ENCODE measurements at regions not wholly inside any gene's neighbourhood (a gene's known extent, or its start where the extent isn't known, plus 50 kb on each side); places are given as distances from the start of the nearest gene placed in this dataset.

GRCh38 chr12:45559537-45559936 lies 170.0 kb upstream of the ARID2 start:
- Histone ChIP-seq H3K36me3 (ENCODE audit: control insufficient read depth in 2 of 2, extremely low read depth in 1 of 2, insufficient read depth in 2 of 2, low read length in 2 of 2) (no peaks in the 10 kb centered on the region), H3K9me3 (replicated peaks; ENCODE audit: control insufficient read depth, insufficient read depth, low read length) (no peaks in the 10 kb centered on the region), H3K79me2 (ENCODE audit: control insufficient read depth, insufficient read depth, low read length) (no peaks in the 10 kb centered on the region), H3K4me2 (ENCODE audit: insufficient read depth, low read length) (no peak overlapping the region), H3K4me1 (ENCODE audit: control insufficient read depth, extremely low read depth, insufficient read depth, low read length) (no peaks in the 10 kb centered on the region), H3K27ac (ENCODE audit: insufficient read depth, low read depth, low read length) (no peak overlapping the region), H2AFZ (ENCODE audit: low read depth, low read length) (no peak overlapping the region), H4K20me1 (replicated peaks; ENCODE audit: control insufficient read depth, extremely low read depth, insufficient read depth, low read length) (no peaks in the 10 kb centered on the region), H3K27me3 (ENCODE audit: control insufficient read depth in 2 of 2, insufficient read depth in 2 of 2, low read length in 2 of 2) (peaks cover 0 to 10% of the 10 kb centered on the region in 2 experiments), H3K4me3 (replicated peaks in 1 of 3; ENCODE audit: insufficient read depth in 1 of 3, low read depth in 1 of 3, low read length in 3 of 3) (no peak overlapping the region), H3K9me1 (replicated peaks; ENCODE audit: control insufficient read depth, extremely low read depth, insufficient read depth, low read length) (no peaks in the 10 kb centered on the region), H3K9ac (replicated peaks; ENCODE audit: extremely low read depth, insufficient read depth, low read length) (no peak overlapping the region)
- TF ChIP-seq FOS (IDR thresholded peaks at IDR 0.05; ENCODE audit: borderline replicate concordance, insufficient read depth, low read length) (no peak), MYC (IDR thresholded peaks at IDR 0.05; ENCODE audit: low read depth, low read length) (no peak), POLR2A (IDR thresholded peaks at IDR 0.05; ENCODE audit: low read depth, low read length) (no peak), EZH2 (IDR thresholded peaks at IDR 0.05; ENCODE audit: borderline replicate concordance, low read depth, low read length, severe bottlenecking) (no peak), MAX (IDR thresholded peaks at IDR 0.05; ENCODE audit: insufficient read depth, insufficient read length) (no peak), JUN (IDR thresholded peaks at IDR 0.05; ENCODE audit: borderline replicate concordance, insufficient read depth, insufficient read length, low read depth) (no peak), CTCF (IDR thresholded peaks at IDR 0.05; ENCODE audit: extremely low read depth in 1 of 2, insufficient read depth in 1 of 2, low read depth in 1 of 2, low read length in 2 of 2) (no peak), POLR2AphosphoS5 (IDR thresholded peaks at IDR 0.05; ENCODE audit: insufficient read depth, low read depth, low read length) (no peak)
- BruUV-seq (replicated peaks), result no TSS peak
- POLR2A ChIA-PET, result no interaction called here
- DNase-seq (ENCODE audit: low read depth, low spot score), result no peak
- FAIRE-seq, result no peak
- dilution Hi-C loops (cut with MboI; ENCODE audit: extremely low pct_ligation_motif_present, low sequenced_read_pairs) (no loop called here), intact Hi-C loops (cut with micrococcal nuclease) (no loop called here)
- CTCF ChIA-PET, result no interaction called here

Measured in endothelial cell of umbilical vein (primary cell).